Left ventricle myocardium inferior (tissue), 1 donor: ENCODE measurements at regions not wholly inside any gene's neighbourhood (a gene's known extent, or its start where the extent isn't known, plus 50 kb on each side); places are given as distances from the start of the nearest gene placed in this dataset.

ENCODE experiments used
- DNase-seq: peaks from one replicate; pipeline ENCODE4 v3.0.0-alpha.2; 2020
- H3K27ac ChIP-seq: fragments of 200-600 bp; replicated peaks from 2 replicates; pipeline ENCODE4 v1.8.0; 2021
- H3K27me3 ChIP-seq: fragments of 200-600 bp; 2 replicates; pipeline ENCODE4 v1.8.0; 2021; ENCODE audit warnings: low read depth
- H3K36me3 ChIP-seq: fragments of 200-600 bp; 2 replicates; pipeline ENCODE4 v1.8.0; 2021
- H3K4me1 ChIP-seq: fragments of 200-600 bp; 2 replicates; pipeline ENCODE4 v1.8.0; 2021
- H3K4me3 ChIP-seq: fragments of 200-600 bp; 2 replicates; pipeline ENCODE4 v1.8.0; 2021; ENCODE audit warnings: mild to moderate bottlenecking, moderate library complexity
- H3K9me3 ChIP-seq: fragments of 200-600 bp; replicated peaks from 2 replicates; pipeline ENCODE4 v1.8.0; 2021
- intact Hi-C: fragments of 100-400 bp; cut with micrococcal nuclease; formaldehyde crosslinking; loops from one replicate; pipeline ENCODE4 v1.11.0; 2022
- TF ChIP-seq, protein P1 (sequence below): fragments of 200-600 bp; IDR thresholded peaks from 2 replicates; pipeline ENCODE4 v1.8.0; 2021; ENCODE audit warnings: antibody characterized with exemption, mild to moderate bottlenecking, borderline replicate concordance
- donor health status: DM: no; HTN: yes; CAD: no; lungs with severe emphysema.

DNA sequence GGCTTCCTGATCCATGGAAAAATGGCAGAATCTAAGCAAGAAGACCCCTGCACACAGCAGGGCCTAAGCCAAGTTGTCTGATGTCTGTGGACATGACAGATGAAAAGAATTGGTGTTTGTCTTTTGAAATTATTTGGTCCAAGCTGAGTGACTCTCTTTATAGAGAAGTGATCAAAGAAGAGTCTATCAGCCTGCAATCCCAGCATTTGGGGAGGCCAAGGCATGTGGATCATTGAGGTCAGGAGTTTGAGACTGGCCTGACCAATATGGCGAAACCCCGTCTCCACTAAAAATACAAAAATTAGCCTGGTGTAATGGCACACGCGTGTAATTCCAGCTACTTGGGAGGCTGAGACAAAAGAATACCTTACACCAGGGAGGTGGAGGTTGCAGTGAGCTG lies 64.8 kb upstream of the TUNAR start:
- no peak overlapping the region for H3K4me3 ChIP-seq
- no peaks in the 10 kb centered on the region for H3K4me1 ChIP-seq
- peaks cover 19% of the 10 kb centered on the region for H3K9me3 ChIP-seq
- TF ChIP-seq, protein P1, sequence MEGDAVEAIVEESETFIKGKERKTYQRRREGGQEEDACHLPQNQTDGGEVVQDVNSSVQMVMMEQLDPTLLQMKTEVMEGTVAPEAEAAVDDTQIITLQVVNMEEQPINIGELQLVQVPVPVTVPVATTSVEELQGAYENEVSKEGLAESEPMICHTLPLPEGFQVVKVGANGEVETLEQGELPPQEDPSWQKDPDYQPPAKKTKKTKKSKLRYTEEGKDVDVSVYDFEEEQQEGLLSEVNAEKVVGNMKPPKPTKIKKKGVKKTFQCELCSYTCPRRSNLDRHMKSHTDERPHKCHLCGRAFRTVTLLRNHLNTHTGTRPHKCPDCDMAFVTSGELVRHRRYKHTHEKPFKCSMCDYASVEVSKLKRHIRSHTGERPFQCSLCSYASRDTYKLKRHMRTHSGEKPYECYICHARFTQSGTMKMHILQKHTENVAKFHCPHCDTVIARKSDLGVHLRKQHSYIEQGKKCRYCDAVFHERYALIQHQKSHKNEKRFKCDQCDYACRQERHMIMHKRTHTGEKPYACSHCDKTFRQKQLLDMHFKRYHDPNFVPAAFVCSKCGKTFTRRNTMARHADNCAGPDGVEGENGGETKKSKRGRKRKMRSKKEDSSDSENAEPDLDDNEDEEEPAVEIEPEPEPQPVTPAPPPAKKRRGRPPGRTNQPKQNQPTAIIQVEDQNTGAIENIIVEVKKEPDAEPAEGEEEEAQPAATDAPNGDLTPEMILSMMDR, result no peak
- no peak overlapping the region for H3K27ac ChIP-seq
- no peaks in the 10 kb centered on the region for H3K36me3 ChIP-seq
- intact Hi-C loops, result no loop called here
- peaks cover 83% of the 10 kb centered on the region for H3K27me3 ChIP-seq
- DNase-seq, result no peak

DNA sequence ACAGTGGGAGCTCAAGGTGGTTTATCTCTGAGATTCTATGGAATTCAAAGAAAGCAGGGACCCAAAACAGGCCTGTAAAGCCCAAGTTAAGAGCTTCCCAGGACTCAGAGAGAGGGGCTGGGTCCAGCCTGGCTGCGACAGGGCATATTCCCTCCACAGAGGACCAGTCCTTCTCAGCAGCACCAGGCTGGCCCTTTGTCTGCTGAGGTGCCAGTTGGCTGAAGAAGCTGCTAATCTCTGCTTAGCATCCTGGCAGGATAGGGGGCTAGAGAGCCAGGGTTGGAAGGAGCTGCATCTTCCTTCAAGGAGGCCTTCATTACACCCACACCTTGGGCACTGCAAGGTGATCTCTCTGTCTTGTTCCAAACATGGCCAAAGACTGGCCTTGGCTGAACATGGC lies 68.3 kb upstream of the TUNAR start:
- TF ChIP-seq, protein P1, result no peak
- intact Hi-C loops, result no loop called here
- H3K27me3 ChIP-seq, result peaks cover 48% of the 10 kb centered on the region
- H3K36me3 ChIP-seq, result no peaks in the 10 kb centered on the region
- H3K27ac ChIP-seq, result no peak overlapping the region
- no peak overlapping the region for H3K4me3 ChIP-seq
- no peak for DNase-seq
- H3K4me1 ChIP-seq, result no peaks in the 10 kb centered on the region
- H3K9me3 ChIP-seq, result peaks cover 47% of the 10 kb centered on the region

DNA sequence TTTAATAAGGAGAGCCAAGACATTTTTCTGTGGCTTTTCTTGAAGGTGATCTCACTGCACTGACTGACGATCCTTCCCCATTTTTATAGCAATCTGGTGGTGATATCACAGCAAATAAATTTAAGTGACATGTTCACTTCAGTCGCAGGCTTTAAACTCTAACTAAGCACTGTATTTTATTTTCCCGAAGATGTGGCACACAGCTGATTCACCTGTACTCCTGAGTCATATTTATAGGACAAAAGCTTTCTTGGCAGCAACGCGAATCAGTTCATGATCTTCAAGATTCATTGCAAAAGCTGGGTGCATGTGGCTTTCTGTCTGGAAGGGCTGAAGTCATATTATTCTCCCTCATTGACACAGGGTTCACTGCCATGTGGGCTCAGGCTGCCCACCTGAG lies 79.8 kb upstream of the TUNAR start:
- H3K27ac ChIP-seq, result no peak overlapping the region
- no peak for DNase-seq
- H3K4me1 ChIP-seq, result no peaks in the 10 kb centered on the region
- H3K4me3 ChIP-seq, result no peak overlapping the region
- intact Hi-C loops, result no loop called here
- TF ChIP-seq, protein P1, result no peak
- no peaks in the 10 kb centered on the region for H3K36me3 ChIP-seq
- H3K9me3 ChIP-seq, result peaks cover 5% of the 10 kb centered on the region
- peaks cover 54% of the 10 kb centered on the region for H3K27me3 ChIP-seq

DNA sequence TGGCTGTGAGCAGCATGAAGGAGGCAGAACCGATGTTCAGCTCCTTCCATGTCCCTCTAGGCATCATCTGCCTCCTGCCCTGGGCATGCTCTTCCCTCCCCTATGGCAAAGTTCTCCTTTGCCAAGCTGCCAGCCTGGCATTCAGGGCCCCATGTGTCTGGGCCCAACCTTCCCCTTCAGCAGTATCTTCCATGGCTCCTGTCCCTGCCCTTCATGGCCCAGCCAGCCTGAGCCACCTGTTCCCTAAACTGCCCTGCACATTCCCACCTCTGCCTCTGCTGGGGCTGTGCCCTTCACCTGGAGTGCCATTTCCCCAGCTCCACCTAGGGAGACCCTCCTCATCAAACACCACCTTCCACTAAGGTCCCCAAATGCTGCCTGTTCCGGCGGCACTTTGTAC lies 74.0 kb upstream of the TCL1A start:
- Histone ChIP-seq H3K4me1 (no peaks in the 10 kb centered on the region), H3K27me3 (peaks cover 73% of the 10 kb centered on the region), H3K27ac (no peak overlapping the region), H3K4me3 (no peak overlapping the region), H3K36me3 (no peaks in the 10 kb centered on the region), H3K9me3 (no peaks in the 10 kb centered on the region)
- intact Hi-C loops, result no loop called here
- TF ChIP-seq, protein P1, result no peak
- no peak for DNase-seq

DNA sequence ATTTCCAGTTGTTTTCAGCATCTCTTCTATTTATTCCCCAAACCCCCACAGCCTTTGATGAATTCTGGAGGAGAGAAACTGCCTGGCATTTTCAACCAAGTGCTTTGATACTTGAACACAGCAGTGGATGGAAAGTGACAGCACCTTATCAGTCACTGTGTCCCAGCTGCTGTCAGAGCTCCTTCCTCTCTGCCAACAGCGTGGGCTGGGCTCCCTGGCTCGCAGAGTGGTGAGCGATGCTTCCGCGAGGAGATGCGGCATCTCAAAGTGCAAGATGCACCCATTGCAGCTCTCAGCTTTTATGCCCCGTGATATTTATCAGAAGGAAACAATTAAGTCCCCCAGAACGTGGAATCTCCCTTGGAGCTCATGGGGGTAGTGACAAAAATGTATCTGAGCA lies 72.6 kb upstream of the TCL1A start:
- Histone ChIP-seq H3K4me1 (no peaks in the 10 kb centered on the region), H3K9me3 (no peaks in the 10 kb centered on the region), H3K36me3 (no peaks in the 10 kb centered on the region), H3K4me3 (no peak overlapping the region), H3K27me3 (peaks cover 71% of the 10 kb centered on the region), H3K27ac (no peak overlapping the region)
- intact Hi-C loops, result no loop called here
- TF ChIP-seq, protein P1, result no peak
- no peak for DNase-seq

DNA sequence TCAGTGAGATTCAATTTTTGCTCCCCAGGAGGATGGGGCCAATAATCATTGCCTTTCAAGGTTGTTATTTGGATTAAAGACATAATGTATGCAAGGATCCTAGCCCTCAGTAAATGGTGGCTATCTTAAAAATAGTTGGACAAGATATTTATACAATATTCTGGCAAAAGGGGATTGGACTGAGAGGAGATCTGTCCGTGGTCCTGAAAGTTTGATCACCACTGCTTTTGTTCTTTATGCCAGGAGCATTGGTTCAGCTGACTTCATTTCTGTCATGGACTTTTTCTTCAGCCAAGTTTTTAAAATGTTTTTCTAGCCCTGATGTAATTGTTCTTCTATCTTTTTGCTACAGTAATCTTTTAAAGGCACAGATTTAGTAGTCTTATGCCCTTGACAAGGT lies 70.2 kb upstream of the TCL1A start:
- Histone ChIP-seq H3K4me3 (no peak overlapping the region), H3K36me3 (no peaks in the 10 kb centered on the region), H3K4me1 (no peaks in the 10 kb centered on the region), H3K27ac (no peak overlapping the region), H3K9me3 (no peaks in the 10 kb centered on the region), H3K27me3 (peaks cover 53% of the 10 kb centered on the region)
- intact Hi-C loops, result no loop called here
- TF ChIP-seq, protein P1, result no peak
- no peak for DNase-seq
